Naive thymus-derived CD8-positive, alpha-beta T cell (primary cell): ENCODE measurements at regions not wholly inside any gene's neighbourhood (a gene's known extent, or its start where the extent isn't known, plus 50 kb on each side); places are given as distances from the start of the nearest gene placed in this dataset.

Experiments
- ATAC-seq, 2 donors: fragments of 150-1000 bp; cut with Tn5 transposase in 1 of 2; sonication (Bioruptor Pico), chemical (Tn5 transposase) in 1 of 2; 1 replicate in 1 of 2; 2 replicates in 1 of 2; pipeline ENCODE4 v1.10.0; 2021; ENCODE audit warnings: mild to moderate bottlenecking in 2 of 2, moderate library complexity in 2 of 2
- POLR2A ChIA-PET: fragments of 350-600 bp; sonication (Branson Sonifier 250); formaldehyde crosslinking; loops from one replicate; lab custom pipeline; 2021; ENCODE audit warnings: antibody characterized with exemption; lab: Charles Lee
- DNase-seq, 10 donors: peaks; one replicate each; pipeline versions ENCODE4 v3.0.0 to v3.0.0-alpha.2; 2020 to 2022
- H3K27ac Mint-ChIP-seq, 10 donors: one replicate each; pipeline ENCODE4 v1.8.0; 2020 to 2022; ENCODE audit warnings: mild to moderate bottlenecking in 10 of 10, mixed read lengths in 10 of 10, moderate library complexity in 4 of 10, inconsistent platforms in 1 of 10
- H3K27me3 Mint-ChIP-seq, 5 donors: one replicate each; pipeline ENCODE4 v1.8.0; 2021 to 2022; ENCODE audit warnings: mixed read lengths in 5 of 5
- H3K36me3 Mint-ChIP-seq, 3 donors: one replicate each; pipeline ENCODE4 v1.8.0; 2020 to 2022; ENCODE audit warnings: mixed read lengths in 3 of 3, mild to moderate bottlenecking in 2 of 3, inconsistent platforms in 1 of 3
- H3K4me1 Mint-ChIP-seq, 4 donors: one replicate each; pipeline ENCODE4 v1.8.0; 2021 to 2022; ENCODE audit warnings: mixed read lengths in 4 of 4
- H3K4me3 Mint-ChIP-seq, 10 donors: one replicate each; pipeline ENCODE4 v1.8.0; 2020 to 2022; ENCODE audit warnings: mild to moderate bottlenecking in 10 of 10, mixed read lengths in 10 of 10, moderate library complexity in 6 of 10, inconsistent platforms in 1 of 10
- H3K9me3 Mint-ChIP-seq, 9 donors: one replicate each; pipeline ENCODE4 v1.8.0; 2020 to 2022; ENCODE audit warnings: mixed read lengths in 9 of 9, mild to moderate bottlenecking in 3 of 9, inconsistent platforms in 1 of 9, moderate library complexity in 1 of 9

DNA sequence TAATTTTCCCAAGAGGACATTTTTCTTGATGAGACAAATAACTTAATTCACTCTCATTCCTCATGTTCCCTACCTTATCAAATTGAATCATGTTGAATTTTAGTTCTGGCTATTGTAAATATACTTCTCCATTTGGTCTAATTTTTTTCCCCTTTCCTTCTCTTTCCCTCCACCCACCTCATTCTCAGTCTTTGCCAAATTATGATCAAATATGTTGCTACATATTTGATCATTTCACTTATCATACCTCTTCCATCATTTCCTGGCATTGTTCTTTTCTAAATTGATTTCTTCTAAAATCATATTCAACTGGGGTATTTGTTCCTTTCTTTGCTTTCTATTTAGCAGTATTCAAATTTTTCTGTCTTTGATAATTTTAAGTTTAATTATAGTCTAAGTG is 52.3 kb downstream of the HDGFL1 start:
- no peaks in the 10 kb centered on the region for H3K4me1 Mint-ChIP-seq
- H3K36me3 Mint-ChIP-seq = peaks cover 0 to 3% (median 0%) of the 10 kb centered on the region in 3 donors
- ATAC-seq (no peak), DNase-seq (no peak)
- POLR2A ChIA-PET = no interaction called here
- no peak overlapping the region for H3K27ac Mint-ChIP-seq
- no peak overlapping the region for H3K4me3 Mint-ChIP-seq
- H3K27me3 Mint-ChIP-seq = no peaks in the 10 kb centered on the region
- H3K9me3 Mint-ChIP-seq = peaks cover 0 to 33% (median 7%) of the 10 kb centered on the region in 9 donors

DNA sequence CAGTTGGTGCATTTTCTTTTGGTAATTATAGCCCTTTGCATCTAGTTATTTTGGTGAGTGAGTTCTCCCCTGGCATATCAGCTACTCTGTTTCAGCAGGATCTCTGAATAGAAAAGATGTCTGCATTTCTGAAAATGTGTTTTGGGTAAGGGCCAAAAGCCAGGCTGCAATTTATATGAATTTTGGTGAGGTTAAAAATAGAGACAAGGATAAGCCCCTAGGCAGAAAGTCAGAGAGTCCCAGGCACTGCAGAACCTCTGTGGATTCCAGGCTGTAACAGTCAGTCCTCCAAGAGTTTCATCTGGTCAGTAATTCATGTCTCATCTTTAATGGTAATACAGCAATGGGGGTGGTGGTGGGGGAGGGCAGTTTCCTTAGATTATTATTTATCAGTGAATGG is 53.0 kb downstream of the HDGFL1 start:
- Mint-ChIP-seq H3K27me3 (no peaks in the 10 kb centered on the region), H3K27ac (no peak overlapping the region), H3K9me3 (peaks cover 0 to 37% (median 12%) of the 10 kb centered on the region in 9 donors), H3K4me3 (no peak overlapping the region), H3K4me1 (no peaks in the 10 kb centered on the region), H3K36me3 (peaks cover 0 to 6% (median 0%) of the 10 kb centered on the region in 3 donors)
- no peak for DNase-seq
- POLR2A ChIA-PET = no interaction called here
- ATAC-seq = no peak

DNA sequence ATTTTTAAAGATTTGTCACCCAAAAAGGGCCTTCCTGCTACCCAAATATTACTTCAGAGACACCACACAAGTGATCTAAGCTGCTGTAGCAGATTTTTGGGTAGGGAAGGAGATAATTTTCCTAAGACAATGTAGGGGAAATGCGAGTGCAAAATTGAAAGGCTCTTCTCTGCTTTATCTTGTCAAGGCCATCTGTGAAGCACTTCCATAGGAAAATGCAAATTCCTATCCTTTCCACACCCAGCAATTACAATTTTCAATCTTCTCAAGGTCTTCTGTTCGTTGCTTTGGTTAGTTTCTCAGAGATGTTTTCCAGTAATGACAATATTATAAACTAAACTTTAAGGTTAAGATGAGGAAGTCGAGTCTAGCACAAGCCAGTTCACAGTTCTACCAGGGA is 53.4 kb downstream of the HDGFL1 start:
- H3K9me3 Mint-ChIP-seq = peaks cover 0 to 37% (median 14%) of the 10 kb centered on the region in 9 donors
- H3K4me1 Mint-ChIP-seq = no peaks in the 10 kb centered on the region
- POLR2A ChIA-PET = no interaction called here

DNA sequence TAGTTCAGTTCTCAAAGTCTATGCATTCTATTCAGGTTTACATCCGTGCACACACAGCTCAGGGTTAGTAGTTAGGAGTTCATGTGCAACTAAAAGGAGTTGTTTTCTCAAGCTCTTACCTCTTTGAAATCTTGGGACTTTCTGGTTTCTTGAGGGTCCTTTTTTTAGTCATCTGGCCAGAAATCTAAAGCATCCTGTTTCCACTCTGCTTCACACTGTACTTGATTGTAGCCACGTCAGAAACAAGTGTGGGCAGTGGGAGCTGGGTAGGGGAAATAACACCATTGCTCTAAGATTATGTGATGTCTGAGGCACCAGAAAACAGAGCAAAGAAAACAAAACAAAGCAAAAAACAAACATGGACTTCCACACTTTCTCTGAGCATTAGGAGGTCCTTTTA is 58.3 kb downstream of the HDGFL1 start:
- DNase-seq = no peak
- POLR2A ChIA-PET = no interaction called here

More for the DNA sequence above, 53.4 kb downstream of the HDGFL1 start:
- Mint-ChIP-seq H3K27ac (no peak overlapping the region), H3K27me3 (no peaks in the 10 kb centered on the region), H3K36me3 (peaks cover 0 to 6% (median 0%) of the 10 kb centered on the region in 3 donors), H3K4me3 (no peak overlapping the region)
- ATAC-seq = no peak
- DNase-seq = no peak

DNA sequence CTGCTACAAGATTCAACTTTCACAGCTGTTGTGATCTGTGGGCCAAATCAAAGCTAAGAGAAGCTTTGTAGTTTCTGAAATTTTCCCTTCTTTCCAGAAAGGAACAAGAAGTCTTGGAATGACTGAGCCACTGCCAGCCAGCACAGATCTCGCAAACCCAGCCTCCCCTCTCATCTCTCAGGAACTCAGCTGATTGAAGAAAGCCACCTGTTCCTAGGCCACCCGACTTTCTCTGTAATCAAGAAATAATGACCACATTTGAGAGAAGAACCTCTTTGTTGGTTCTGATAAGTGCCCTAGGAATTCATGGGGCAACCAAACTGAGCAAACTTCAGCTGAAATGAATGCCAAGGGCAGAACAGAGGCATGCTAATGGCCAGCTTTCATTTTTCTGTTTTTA is 61.7 kb downstream of the HDGFL1 start:
- DNase-seq = no peak
- no peak for ATAC-seq
- peaks cover 0 to 6% (median 0%) of the 10 kb centered on the region in 3 donors for H3K36me3 Mint-ChIP-seq
- no peak overlapping the region for H3K27ac Mint-ChIP-seq
- POLR2A ChIA-PET = no interaction called here
- no peak overlapping the region for H3K4me3 Mint-ChIP-seq
- H3K9me3 Mint-ChIP-seq = peaks cover 0 to 19% (median 11%) of the 10 kb centered on the region in 9 donors
- no peaks in the 10 kb centered on the region for H3K4me1 Mint-ChIP-seq
- peaks cover 0 to 3% (median 0%) of the 10 kb centered on the region in 5 donors for H3K27me3 Mint-ChIP-seq

More for the DNA sequence above, 58.3 kb downstream of the HDGFL1 start:
- Mint-ChIP-seq H3K4me1 (no peaks in the 10 kb centered on the region), H3K27ac (no peak overlapping the region), H3K4me3 (no peak overlapping the region), H3K27me3 (no peaks in the 10 kb centered on the region), H3K36me3 (peaks cover 0 to 6% (median 0%) of the 10 kb centered on the region in 3 donors), H3K9me3 (peaks cover 0 to 19% (median 11%) of the 10 kb centered on the region in 9 donors)
- no peak for ATAC-seq

DNA sequence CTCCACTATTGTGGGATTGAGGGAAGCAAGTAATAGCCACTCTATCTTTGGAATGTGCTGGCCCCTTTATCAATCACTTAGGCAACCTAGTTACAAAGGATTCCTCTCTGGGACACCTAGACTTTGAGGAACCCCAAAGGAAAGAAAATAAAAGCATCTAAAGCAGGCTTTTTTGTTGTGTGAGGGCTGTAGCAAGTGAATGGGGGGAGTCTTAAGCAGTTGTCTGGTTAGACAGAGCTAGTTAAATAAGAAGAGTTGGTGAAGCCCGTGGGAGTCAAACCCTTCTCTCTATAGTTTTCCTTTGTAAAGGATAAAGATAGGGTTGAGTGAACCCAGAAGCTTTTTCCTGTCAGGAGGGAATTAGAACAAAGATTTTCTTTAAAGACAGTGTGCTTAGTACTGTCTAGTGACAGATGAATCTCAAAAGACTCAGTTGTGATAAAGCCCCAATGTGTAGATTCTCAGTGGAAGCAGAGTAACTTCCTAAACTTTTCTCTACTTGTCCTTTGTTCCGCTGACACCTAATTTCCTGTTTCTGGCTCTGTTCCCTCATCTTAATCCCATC is 63.3 kb downstream of the HDGFL1 start:
- Mint-ChIP-seq H3K36me3 (no peaks in the 10 kb centered on the region), H3K4me3 (no peak overlapping the region), H3K27ac (no peak overlapping the region), H3K4me1 (no peaks in the 10 kb centered on the region), H3K9me3 (peaks cover 0 to 14% (median 0%) of the 10 kb centered on the region in 9 donors), H3K27me3 (peaks cover 0 to 3% (median 0%) of the 10 kb centered on the region in 5 donors)
- POLR2A ChIA-PET = no interaction called here
- DNase-seq (no peak), ATAC-seq (no peak)

DNA sequence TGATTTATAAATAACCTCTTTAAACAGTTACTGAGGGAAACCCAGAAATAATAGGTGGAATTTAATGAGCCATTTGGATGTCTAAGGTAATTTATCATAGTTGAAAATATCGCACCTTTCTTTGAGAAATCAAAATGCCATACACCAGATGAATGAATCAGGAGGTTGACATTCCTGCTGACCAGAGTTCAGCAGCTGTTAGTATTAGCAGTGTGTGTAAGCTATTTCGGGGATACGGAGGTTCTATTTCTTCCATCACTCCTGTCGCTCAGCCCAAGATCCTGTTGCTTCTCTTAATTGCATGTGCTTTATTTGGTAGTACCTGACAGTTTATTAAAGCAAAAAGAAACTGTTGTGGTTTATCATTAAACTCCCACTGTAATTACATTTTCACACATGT is 67.1 kb downstream of the HDGFL1 start:
- peaks cover 0 to 3% (median 0%) of the 10 kb centered on the region in 9 donors for H3K9me3 Mint-ChIP-seq
- no peak for DNase-seq
- H3K27ac Mint-ChIP-seq = no peak overlapping the region
- H3K4me3 Mint-ChIP-seq = no peak overlapping the region
- H3K4me1 Mint-ChIP-seq = no peaks in the 10 kb centered on the region
- H3K27me3 Mint-ChIP-seq = peaks cover 0 to 3% (median 0%) of the 10 kb centered on the region in 5 donors
- H3K36me3 Mint-ChIP-seq = no peaks in the 10 kb centered on the region
- POLR2A ChIA-PET = no interaction called here
- ATAC-seq = no peak

DNA sequence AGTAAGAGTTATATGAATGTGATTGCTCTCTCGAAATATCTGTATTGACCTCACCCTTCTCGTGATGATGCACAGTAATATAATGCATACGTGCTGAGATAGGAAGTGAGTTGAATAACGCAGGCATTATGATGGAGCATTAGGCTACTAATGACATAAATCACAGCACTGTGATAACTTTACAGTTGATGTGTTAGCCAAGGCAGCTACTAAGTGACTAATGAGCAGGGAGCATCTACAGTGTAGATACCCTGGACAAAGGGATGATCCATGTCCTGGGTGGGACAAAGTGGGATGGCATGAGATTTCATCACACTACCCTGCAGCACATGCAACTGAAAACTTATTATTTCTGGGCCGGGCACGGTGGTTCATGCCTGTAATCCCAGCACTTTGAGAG is 68.4 kb downstream of the HDGFL1 start:
- H3K27me3 Mint-ChIP-seq = peaks cover 0 to 3% (median 0%) of the 10 kb centered on the region in 5 donors
- H3K4me3 Mint-ChIP-seq = no peak overlapping the region
- no peak overlapping the region for H3K27ac Mint-ChIP-seq
- DNase-seq (no peak), ATAC-seq (no peak)
- H3K9me3 Mint-ChIP-seq = peaks cover 0 to 3% (median 0%) of the 10 kb centered on the region in 9 donors
- no peaks in the 10 kb centered on the region for H3K36me3 Mint-ChIP-seq
- no peaks in the 10 kb centered on the region for H3K4me1 Mint-ChIP-seq
- POLR2A ChIA-PET = no interaction called here

DNA sequence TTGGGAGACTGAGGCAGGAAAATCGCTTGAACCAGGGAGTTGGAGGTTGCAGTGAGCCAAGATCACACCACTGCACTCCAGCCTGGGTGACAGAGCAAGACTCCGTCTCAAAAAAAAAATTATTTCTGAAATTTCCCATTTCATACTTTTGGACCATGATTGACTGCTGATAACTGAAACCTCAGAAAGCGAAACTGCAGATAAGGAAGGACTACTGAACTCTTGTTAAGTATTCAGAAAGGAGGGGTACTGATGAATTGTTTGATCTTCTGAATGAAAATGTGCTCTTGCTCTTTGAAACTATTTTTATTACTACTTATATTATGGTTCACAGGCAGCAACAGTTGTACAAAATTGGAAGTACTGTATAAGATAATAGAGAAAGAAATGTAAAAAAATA is 69.0 kb downstream of the HDGFL1 start:
- H3K36me3 Mint-ChIP-seq = no peaks in the 10 kb centered on the region
- H3K4me1 Mint-ChIP-seq = no peaks in the 10 kb centered on the region
- peaks cover 0 to 3% (median 0%) of the 10 kb centered on the region in 9 donors for H3K9me3 Mint-ChIP-seq
- POLR2A ChIA-PET = no interaction called here
- ATAC-seq (no peak), DNase-seq (no peak)
- H3K4me3 Mint-ChIP-seq = no peak overlapping the region
- peaks cover 0 to 3% (median 0%) of the 10 kb centered on the region in 5 donors for H3K27me3 Mint-ChIP-seq
- no peak overlapping the region for H3K27ac Mint-ChIP-seq

DNA sequence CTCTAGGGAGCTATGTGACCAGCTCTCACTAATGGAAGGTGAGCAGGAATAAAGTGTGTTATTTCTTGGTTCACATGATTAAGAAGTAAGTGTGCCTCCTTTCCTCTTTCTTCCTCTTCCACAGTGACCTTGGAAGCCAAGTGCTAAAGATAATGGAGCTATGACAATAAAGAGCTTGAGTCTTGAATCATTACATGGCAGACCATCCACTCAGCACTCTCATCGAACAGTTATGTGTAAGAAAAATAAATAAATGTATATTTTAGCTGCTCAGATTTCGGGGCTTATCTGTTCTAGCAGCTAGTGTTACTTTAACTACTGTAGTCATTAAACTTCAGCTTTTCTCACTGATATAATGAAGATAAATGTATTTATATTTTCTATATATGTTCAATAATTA is 72.9 kb downstream of the HDGFL1 start:
- Mint-ChIP-seq H3K4me3 (no peak overlapping the region), H3K27ac (no peak overlapping the region), H3K27me3 (no peaks in the 10 kb centered on the region), H3K9me3 (peaks cover 0 to 2% (median 0%) of the 10 kb centered on the region in 9 donors), H3K36me3 (no peaks in the 10 kb centered on the region), H3K4me1 (no peaks in the 10 kb centered on the region)
- DNase-seq = no peak
- no peak for ATAC-seq
- POLR2A ChIA-PET = no interaction called here

DNA sequence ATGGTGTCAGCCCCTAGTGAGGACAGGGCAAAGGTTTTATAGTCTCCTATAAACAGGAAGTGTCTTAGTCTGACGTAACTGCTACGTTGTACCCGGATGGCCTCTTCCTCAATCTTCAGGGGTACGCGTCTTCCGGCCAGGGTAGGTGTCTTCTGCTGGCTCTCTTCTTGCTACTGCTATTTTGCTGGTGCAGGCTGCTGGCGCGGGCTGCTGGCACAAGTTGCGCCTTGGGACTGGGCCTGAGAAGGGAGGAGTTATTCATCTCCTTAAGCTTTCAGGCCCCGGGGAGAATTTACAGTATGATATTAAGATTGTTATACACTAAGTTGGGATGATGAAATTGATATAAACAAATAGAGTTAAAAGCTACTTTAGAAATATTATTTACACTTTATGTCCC is 74.4 kb downstream of the HDGFL1 start:
- H3K27ac Mint-ChIP-seq = no peak overlapping the region
- H3K4me1 Mint-ChIP-seq = no peaks in the 10 kb centered on the region
- POLR2A ChIA-PET = no interaction called here
- DNase-seq (no peak), ATAC-seq (no peak)
- H3K4me3 Mint-ChIP-seq = no peak overlapping the region
- H3K9me3 Mint-ChIP-seq = peaks cover 0 to 2% (median 0%) of the 10 kb centered on the region in 9 donors
- no peaks in the 10 kb centered on the region for H3K27me3 Mint-ChIP-seq
- no peaks in the 10 kb centered on the region for H3K36me3 Mint-ChIP-seq

DNA sequence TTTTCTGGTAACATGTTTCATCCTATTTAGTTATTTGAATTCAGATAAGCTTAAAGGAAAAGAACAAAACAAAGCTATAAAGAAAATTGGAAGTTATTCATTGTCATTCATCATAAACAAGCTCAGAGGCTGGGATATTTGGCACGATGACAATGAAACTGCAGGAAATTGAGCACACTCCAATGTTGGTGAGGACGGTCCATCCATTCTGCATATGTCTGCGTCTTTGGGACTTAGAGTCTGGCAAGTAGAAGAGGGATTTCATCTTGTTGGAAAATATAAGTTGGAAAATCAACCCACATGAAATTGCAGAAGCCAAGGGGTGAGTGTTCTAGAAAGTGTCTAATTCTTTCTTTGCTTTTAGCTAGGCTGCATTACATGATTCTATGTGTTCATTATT is 78.4 kb downstream of the HDGFL1 start:
- DNase-seq (no peak), ATAC-seq (no peak)
- no peak overlapping the region for H3K4me3 Mint-ChIP-seq
- H3K9me3 Mint-ChIP-seq = peaks cover 0 to 2% (median 0%) of the 10 kb centered on the region in 9 donors
- no peak overlapping the region for H3K27ac Mint-ChIP-seq
- H3K36me3 Mint-ChIP-seq = no peaks in the 10 kb centered on the region
- H3K4me1 Mint-ChIP-seq = no peaks in the 10 kb centered on the region
- H3K27me3 Mint-ChIP-seq = no peaks in the 10 kb centered on the region
- POLR2A ChIA-PET = no interaction called here

DNA sequence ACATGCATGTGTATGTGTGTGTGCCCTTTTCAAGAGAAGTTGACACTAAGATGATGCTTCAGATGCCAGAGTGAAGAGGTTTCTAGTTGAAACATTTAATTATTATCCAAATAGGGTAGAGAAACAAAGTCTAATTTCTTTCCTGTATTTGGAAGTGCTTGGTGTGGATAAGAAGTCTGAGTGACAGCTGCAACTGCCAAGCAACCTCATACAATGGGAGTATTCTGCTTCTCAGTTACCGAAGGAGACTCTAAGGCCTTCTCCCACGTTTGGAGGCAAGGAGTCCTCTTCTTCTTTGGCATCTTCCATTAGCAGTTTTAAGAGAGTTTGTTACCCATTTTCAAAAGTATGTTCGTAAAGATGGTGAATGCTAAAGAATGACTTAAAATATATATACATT is 82.4 kb downstream of the HDGFL1 start:
- H3K36me3 Mint-ChIP-seq = no peaks in the 10 kb centered on the region
- H3K4me3 Mint-ChIP-seq = no peak overlapping the region
- no peak for ATAC-seq
- H3K9me3 Mint-ChIP-seq = no peaks in the 10 kb centered on the region
- H3K27me3 Mint-ChIP-seq = no peaks in the 10 kb centered on the region
- H3K4me1 Mint-ChIP-seq = no peaks in the 10 kb centered on the region
- no peak overlapping the region for H3K27ac Mint-ChIP-seq
- POLR2A ChIA-PET = no interaction called here
- DNase-seq = no peak

DNA sequence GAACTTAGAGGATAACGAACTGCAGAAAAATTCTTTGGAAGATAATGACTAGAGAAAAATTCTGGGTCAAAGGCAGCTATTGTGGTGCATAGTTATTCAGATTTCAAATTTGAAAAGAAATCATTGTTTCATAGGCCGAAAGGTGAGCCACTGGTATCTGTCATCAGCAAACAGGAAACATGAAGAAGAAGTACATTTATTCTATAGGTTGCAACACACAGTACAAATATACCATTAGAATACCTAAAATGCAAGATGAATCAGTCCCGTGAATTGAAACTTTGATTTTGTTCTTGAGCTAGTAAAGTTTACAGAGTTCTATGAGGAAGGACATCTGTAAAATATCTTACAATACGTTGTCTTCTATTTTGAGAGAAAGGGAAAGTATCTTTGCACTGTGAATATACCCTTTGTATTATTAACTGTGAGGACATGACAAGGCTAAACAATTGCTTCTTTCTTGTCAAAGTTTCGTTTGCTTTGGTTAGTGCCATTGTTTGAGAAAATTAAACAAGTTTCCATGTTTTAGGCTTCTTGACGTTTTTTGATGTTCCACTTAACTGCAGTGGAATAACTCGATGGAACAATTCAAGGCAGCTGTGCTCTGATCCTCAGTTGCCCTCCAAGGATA is 84.7 kb downstream of the HDGFL1 start:
- Mint-ChIP-seq H3K4me3 (no peak overlapping the region), H3K27me3 (no peaks in the 10 kb centered on the region), H3K27ac (no peak overlapping the region), H3K4me1 (peaks cover 0 to 14% (median 0%) of the 10 kb centered on the region in 4 donors), H3K9me3 (no peaks in the 10 kb centered on the region), H3K36me3 (no peaks in the 10 kb centered on the region)
- POLR2A ChIA-PET = no interaction called here
- no peak for ATAC-seq
- no peak for DNase-seq
